Stimulated activated naive CD4-positive, alpha-beta T cell (primary cell): ENCODE measurements at regions not wholly inside any gene's neighbourhood (a gene's known extent, or its start where the extent isn't known, plus 50 kb on each side); places are given as distances from the start of the nearest gene placed in this dataset.

Experiments used
- DNase-seq, 6 experiments: peaks; one replicate each; lab custom pipeline; 2025; lab: John Stamatoyannopoulos, UW

DNA sequence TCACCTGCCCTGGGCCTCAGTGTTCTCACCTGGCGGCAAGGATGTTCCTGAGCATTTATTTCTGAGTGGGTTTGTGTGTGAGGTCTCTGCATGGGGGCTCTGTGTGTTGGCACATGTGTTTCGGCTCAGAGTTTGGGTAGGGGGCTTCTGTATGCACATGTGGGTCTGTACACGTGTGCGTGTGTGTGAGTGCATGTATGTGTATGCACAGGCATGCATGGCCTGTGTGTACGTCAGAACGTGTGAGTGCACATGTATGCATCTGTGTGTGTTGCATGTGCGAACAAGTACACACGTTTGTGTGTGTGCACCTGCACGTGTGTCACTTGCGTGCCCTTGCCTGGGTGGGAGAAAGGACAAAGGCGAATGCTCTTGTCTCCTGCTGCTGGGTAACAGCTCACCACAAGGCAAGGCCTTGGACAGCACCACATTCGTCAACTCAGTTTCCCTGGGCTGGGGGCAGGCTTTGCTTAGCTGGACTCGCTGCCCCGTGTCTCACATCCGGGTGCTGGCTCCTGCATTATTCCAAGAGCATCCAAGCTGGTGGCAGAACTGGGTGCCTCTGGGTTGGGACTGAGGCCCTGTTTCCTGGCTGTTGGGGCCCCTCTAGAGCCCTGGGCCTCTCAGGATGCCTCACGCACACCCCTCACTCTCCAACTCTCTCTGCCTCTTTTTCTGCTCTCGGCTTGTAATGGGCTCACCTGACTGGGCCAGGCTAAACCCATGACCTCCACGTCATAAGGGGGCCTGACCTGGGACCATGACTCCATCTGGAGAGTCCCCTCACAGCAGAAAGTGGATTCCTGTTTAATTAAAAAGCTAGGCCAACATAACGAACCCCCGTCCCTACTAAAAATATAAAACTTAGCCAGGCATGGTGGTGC lies 153.6 kb upstream of the C14orf180 start:
- no peak for DNase-seq

DNA sequence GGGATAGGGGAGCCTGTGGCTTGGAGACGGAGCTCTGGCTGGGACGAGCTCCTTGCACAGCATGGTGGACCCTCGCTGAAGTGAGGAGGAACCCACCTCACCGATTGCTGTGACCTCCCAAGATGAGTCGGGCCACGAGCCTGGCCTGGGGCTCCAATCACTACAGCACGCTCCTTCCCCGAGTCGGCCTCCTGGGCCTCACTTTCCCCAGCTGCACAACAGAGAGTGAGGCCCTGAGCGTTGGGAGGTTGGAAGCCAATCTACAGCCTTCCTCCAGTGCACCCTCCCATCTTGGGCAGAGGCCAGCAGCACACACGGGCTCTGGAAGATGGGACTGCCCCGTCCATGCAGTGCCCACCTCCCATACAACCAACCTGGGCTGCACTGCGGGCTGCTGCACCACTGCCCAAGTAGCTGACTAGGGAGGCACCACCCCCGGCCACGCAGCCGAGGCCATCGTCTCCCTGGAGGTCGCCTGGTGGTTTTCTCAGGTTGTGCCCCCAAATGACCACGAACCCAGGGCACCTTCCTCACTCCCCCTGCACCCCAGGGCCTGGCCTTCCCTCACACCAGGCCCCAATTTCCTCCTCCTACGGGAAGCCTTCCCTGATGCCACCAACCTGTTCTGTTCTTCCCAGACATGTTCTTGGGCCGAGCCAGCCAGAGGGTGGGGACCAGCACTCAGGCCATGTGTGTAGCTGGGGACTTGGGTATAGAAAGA lies 152.3 kb upstream of the C14orf180 start:
- no peak for DNase-seq

- DNase-seq, result no peak
These were observed 151.2 kb upstream of the C14orf180 start for GRCh38 chr14:104428333-104428851.

DNA sequence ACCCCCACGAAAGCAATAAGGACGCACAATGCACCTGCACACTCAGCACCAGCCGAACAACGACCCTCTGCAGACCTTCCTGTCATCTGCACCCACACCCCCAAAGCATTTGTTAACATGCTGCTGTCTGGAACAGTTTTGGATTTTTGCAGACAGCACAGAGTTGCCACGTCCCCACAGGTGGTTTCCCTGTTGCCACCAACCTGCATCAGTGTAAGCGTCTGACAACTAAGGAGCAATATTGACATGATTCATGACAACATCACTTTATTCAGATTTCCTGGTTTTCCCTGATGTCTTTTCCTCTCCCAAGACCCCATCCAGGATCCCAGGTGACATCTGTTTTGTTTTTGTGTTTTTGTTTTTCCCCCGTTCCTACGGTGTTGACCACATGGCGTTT lies 150.7 kb upstream of the C14orf180 start:
- no peak for DNase-seq

GRCh38 chr14:104429291-104429861 lies 150.2 kb upstream of the C14orf180 start:
- DNase-seq, result no peak

GRCh38 chr14:104431351-104431928 lies 148.1 kb upstream of the C14orf180 start:
- no peak for DNase-seq

- DNase-seq, result no peak
These were observed 147.5 kb upstream of the C14orf180 start for GRCh38 chr14:104431929-104432541.

DNA sequence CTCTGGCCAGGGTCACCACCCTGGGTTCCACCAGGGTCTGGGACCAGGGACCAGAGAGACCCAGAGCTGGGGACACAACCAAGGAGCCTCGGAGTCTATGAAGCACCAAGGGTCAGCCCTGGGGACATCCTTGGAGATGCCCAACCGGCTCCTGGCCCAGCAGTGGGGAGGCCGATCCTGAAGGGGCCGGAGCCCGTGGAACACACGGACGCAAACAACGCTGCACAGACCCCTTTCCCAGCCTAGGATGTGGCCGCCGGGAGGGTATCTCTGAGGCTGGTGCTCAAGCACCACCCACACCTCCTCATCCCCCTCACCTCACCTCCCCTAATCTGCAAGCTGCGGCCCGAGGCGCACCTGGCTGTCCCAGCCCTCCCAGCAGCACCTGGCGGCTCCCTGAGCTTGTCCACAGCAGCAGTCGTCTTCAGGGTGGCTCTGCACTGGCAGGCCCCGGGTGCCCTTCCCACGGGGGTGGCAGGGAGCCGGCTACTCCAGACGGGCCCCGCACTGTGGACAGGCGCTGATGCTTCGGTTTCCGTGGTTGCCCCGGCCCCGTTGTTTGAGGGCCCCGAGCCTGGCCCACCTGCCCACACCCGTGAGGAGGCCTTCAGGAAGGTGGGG lies 146.8 kb upstream of the C14orf180 start:
- no peak for DNase-seq

GRCh38 chr14:104433401-104434213 lies 146.0 kb upstream of the C14orf180 start:
- no peak for DNase-seq

- no peak for DNase-seq
These were observed 145.1 kb upstream of the C14orf180 start for GRCh38 chr14:104434214-104435076.

DNA sequence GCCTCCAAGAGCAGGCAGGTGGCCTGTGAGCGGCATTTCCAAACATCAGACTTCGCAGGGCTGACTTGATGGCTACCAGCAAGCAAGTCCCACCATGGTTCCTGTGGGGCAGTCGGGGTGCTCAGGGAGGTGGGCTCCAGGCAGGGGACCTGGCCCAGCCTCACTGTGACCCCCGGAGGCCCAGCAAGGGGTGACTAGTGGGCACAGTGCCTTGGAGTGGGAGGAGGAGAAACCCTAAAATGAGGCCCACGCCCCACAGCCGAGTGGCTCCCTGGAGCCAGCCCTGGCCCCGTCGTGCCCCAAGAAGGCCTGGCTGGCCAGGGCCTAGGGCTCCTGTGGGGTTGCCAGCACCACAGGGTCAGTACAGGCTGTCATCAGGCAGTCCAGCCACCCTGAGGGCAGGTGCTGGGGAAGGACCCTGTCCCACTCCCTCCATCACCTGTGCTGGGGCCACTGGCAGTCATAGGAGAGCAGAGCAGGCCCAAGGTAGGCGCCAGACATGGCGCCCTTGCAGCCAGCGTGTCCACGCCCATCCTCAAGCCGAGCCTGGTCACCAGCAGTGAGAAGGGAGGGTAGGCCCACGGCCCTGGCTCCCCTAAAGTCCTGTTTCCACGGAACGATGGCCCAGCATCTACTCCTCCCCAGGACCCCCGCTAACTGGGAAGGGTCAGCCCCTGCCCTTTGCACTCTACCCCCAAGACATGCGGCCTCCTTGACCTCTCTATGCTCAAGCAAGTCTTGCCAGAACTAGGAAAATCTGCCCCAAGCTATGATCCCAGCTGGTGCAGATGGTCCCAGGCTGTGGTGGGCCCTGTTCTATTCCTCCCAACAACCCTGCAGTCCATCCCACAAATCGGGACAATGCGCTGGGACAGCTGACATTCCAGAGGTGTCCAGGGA lies 144.2 kb upstream of the C14orf180 start:
- no peak for DNase-seq

DNA sequence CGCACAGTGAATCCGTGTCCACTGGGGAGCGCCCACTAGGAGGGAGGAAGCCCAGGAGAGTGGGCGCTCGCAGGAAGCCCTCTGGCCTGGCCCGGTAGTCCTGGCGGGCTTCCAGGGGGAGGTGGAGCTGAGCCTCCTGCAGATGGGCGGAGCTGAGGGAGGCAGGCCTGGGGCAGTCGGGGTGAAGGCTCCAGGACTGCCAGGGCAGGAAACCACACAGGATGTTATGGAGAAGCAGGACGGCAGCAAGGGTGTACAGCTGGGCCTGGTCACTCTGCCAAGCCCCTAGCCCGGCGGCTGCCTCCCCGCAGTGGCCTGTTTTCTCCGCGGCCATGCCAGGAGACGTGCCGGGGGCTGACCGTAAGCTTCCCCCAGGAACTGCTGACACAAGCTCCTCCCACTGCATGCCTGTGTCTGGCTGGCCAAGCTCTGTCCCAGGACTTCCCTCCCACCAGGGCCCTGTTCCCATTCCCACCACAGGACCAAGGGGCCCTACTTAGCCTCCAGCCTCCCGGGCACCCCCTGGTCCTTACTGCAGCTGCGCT lies 143.4 kb upstream of the C14orf180 start:
- no peak for DNase-seq

GRCh38 chr14:104436741-104437701 lies 142.5 kb upstream of the C14orf180 start:
- DNase-seq, result no peak

DNA sequence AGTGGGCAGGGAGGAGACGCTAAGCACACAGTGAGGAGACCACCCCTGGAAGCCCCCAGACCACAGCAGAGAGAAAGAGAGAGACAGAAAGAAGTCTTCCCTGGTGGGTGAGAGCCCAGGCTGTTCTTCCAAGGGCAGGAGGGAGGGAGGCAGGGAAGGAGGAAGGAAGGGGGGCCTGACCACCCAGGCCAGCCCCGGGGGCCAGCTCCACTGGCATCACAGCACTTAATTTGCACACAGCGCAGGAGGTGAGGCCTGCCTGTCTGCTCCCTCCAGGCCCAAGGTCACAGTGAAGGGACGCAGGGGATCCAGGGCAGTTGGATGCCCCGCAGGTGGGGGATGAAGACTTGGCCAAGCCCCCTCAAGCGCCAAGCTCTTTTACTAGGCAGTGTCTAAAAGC lies 141.9 kb upstream of the C14orf180 start:
- DNase-seq, result no peak

DNA sequence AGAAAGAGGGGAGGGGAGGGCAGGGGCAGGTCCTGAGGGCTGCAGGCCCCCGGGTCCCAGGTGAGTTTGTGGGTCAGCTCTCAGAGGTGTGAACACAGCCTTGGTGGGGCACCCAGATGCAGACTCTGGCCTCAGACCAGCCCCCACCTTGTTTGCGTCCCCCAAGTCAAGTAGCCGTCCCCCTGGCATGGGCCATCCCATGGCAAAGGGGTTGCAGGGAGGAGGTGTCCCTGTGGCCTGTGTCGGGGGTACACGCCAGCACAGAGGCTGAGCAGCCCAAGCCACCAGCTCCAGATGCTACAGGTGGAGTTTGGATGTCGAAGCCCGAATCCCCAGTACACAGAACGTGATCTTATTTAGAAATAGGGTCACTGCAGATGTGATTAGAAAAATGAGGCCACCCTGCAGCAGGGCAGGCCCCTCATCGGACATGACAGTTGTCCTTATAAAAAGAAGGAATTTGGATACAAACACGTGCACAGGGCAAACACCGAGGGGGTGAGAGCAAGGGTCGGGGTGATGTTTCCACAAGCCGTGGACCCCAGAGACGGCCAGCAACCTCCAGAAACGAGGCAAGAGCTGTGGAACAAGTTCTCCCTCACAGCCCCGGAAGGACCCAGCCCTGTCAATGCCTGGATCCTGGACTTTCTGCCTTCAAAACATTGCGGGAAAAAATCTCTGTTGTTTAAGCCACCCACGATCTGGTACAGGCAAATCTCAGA lies 141.2 kb upstream of the C14orf180 start:
- no peak for DNase-seq

- no peak for DNase-seq
These were observed 139.9 kb upstream of the C14orf180 start for GRCh38 chr14:104439625-104440024.
